ENCODE measurements at regions not wholly inside any gene's neighbourhood (a gene's known extent, or its start where the extent isn't known, plus 50 kb on each side); places are given as distances from the start of the nearest gene placed in this dataset.

DNA sequence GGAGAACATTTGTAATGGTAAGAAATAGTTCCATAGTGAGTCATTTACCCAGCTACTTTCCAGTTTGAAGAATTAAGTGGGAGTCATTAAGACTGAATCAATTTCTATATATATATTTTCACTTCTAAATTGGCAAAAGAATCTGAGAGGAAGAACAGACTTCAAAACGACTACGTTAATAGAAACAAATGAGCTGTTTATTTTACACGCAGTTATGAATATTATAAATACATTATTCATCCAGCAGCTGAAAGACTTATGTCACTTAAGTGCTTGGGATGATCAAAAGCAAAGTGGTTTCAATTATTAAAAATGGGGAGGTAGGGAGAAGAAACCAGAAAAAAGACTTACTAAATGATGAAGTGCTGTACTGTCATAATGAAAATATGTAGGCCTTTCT lies 260.5 kb upstream of the DDX53 start:
- ChIA-PET POLR2A (no interaction called here), CTCF (ENCODE audit: low intra/inter-chr PET ratio) (no interaction called here)
- TF ChIP-seq KDM1A (IDR thresholded peaks at IDR 0.05) (no peak), ZNF444 (CRISPR knock-in tag; IDR thresholded peaks at IDR 0.05) (no peak), TAF1 (IDR thresholded peaks at IDR 0.05; ENCODE audit: control insufficient read depth, extremely low read depth, insufficient read depth, low read length, severe bottlenecking) (no peak), CXXC5 (CRISPR knock-in tag; IDR thresholded peaks at IDR 0.05) (no peak)
- TF ChIP-seq, protein P1, sequence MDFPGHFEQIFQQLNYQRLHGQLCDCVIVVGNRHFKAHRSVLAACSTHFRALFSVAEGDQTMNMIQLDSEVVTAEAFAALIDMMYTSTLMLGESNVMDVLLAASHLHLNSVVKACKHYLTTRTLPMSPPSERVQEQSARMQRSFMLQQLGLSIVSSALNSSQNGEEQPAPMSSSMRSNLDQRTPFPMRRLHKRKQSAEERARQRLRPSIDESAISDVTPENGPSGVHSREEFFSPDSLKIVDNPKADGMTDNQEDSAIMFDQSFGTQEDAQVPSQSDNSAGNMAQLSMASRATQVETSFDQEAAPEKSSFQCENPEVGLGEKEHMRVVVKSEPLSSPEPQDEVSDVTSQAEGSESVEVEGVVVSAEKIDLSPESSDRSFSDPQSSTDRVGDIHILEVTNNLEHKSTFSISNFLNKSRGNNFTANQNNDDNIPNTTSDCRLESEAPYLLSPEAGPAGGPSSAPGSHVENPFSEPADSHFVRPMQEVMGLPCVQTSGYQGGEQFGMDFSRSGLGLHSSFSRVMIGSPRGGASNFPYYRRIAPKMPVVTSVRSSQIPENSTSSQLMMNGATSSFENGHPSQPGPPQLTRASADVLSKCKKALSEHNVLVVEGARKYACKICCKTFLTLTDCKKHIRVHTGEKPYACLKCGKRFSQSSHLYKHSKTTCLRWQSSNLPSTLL (IDR thresholded peaks at IDR 0.05): no peak
- TF ChIP-seq, protein P2, sequence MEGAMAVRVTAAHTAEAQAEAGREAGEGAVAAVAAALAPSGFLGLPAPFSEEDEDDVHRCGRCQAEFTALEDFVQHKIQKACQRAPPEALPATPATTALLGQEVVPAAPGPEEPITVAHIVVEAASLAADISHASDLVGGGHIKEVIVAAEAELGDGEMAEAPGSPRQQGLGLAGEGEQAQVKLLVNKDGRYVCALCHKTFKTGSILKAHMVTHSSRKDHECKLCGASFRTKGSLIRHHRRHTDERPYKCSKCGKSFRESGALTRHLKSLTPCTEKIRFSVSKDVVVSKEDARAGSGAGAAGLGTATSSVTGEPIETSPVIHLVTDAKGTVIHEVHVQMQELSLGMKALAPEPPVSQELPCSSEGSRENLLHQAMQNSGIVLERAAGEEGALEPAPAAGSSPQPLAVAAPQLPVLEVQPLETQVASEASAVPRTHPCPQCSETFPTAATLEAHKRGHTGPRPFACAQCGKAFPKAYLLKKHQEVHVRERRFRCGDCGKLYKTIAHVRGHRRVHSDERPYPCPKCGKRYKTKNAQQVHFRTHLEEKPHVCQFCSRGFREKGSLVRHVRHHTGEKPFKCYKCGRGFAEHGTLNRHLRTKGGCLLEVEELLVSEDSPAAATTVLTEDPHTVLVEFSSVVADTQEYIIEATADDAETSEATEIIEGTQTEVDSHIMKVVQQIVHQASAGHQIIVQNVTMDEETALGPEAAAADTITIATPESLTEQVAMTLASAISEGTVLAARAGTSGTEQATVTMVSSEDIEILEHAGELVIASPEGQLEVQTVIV (CRISPR knock-in tag; IDR thresholded peaks at IDR 0.05; ENCODE audit: borderline replicate concordance): no peak
- TF ChIP-seq, protein P3, sequence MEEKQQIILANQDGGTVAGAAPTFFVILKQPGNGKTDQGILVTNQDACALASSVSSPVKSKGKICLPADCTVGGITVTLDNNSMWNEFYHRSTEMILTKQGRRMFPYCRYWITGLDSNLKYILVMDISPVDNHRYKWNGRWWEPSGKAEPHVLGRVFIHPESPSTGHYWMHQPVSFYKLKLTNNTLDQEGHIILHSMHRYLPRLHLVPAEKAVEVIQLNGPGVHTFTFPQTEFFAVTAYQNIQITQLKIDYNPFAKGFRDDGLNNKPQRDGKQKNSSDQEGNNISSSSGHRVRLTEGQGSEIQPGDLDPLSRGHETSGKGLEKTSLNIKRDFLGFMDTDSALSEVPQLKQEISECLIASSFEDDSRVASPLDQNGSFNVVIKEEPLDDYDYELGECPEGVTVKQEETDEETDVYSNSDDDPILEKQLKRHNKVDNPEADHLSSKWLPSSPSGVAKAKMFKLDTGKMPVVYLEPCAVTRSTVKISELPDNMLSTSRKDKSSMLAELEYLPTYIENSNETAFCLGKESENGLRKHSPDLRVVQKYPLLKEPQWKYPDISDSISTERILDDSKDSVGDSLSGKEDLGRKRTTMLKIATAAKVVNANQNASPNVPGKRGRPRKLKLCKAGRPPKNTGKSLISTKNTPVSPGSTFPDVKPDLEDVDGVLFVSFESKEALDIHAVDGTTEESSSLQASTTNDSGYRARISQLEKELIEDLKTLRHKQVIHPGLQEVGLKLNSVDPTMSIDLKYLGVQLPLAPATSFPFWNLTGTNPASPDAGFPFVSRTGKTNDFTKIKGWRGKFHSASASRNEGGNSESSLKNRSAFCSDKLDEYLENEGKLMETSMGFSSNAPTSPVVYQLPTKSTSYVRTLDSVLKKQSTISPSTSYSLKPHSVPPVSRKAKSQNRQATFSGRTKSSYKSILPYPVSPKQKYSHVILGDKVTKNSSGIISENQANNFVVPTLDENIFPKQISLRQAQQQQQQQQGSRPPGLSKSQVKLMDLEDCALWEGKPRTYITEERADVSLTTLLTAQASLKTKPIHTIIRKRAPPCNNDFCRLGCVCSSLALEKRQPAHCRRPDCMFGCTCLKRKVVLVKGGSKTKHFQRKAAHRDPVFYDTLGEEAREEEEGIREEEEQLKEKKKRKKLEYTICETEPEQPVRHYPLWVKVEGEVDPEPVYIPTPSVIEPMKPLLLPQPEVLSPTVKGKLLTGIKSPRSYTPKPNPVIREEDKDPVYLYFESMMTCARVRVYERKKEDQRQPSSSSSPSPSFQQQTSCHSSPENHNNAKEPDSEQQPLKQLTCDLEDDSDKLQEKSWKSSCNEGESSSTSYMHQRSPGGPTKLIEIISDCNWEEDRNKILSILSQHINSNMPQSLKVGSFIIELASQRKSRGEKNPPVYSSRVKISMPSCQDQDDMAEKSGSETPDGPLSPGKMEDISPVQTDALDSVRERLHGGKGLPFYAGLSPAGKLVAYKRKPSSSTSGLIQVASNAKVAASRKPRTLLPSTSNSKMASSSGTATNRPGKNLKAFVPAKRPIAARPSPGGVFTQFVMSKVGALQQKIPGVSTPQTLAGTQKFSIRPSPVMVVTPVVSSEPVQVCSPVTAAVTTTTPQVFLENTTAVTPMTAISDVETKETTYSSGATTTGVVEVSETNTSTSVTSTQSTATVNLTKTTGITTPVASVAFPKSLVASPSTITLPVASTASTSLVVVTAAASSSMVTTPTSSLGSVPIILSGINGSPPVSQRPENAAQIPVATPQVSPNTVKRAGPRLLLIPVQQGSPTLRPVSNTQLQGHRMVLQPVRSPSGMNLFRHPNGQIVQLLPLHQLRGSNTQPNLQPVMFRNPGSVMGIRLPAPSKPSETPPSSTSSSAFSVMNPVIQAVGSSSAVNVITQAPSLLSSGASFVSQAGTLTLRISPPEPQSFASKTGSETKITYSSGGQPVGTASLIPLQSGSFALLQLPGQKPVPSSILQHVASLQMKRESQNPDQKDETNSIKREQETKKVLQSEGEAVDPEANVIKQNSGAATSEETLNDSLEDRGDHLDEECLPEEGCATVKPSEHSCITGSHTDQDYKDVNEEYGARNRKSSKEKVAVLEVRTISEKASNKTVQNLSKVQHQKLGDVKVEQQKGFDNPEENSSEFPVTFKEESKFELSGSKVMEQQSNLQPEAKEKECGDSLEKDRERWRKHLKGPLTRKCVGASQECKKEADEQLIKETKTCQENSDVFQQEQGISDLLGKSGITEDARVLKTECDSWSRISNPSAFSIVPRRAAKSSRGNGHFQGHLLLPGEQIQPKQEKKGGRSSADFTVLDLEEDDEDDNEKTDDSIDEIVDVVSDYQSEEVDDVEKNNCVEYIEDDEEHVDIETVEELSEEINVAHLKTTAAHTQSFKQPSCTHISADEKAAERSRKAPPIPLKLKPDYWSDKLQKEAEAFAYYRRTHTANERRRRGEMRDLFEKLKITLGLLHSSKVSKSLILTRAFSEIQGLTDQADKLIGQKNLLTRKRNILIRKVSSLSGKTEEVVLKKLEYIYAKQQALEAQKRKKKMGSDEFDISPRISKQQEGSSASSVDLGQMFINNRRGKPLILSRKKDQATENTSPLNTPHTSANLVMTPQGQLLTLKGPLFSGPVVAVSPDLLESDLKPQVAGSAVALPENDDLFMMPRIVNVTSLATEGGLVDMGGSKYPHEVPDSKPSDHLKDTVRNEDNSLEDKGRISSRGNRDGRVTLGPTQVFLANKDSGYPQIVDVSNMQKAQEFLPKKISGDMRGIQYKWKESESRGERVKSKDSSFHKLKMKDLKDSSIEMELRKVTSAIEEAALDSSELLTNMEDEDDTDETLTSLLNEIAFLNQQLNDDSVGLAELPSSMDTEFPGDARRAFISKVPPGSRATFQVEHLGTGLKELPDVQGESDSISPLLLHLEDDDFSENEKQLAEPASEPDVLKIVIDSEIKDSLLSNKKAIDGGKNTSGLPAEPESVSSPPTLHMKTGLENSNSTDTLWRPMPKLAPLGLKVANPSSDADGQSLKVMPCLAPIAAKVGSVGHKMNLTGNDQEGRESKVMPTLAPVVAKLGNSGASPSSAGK (IDR thresholded peaks at IDR 0.05): no peak

More for the DNA sequence above, 260.5 kb upstream of the DDX53 start:
- H3K4me1 ChIP-seq (replicated peaks in 1 of 2; ENCODE audit: control insufficient read depth in 2 of 2, insufficient read depth in 2 of 2, low read length in 2 of 2): no peaks in the 10 kb centered on the region
- H4K20me1 ChIP-seq (replicated peaks; ENCODE audit: control insufficient read depth, insufficient read depth, low read length): no peaks in the 10 kb centered on the region
- no peaks in the 10 kb centered on the region for H3K9me3 ChIP-seq (replicated peaks; ENCODE audit: control insufficient read depth, insufficient read depth, low read depth, low read length)
- 0% methylated on average over 3 of the region's 3 CpGs for WGBS (ENCODE audit: insufficient coverage, low coverage, missing lambda C conversion rate)
- intact Hi-C loops (cut with micrococcal nuclease) (no loop called here), in situ Hi-C loops (cut with MboI) (no loop called here)
- no peak overlapping the region for H3K4me3 ChIP-seq
- no peak overlapping the region for H3K4me2 ChIP-seq (ENCODE audit: insufficient read depth, low read length)
- BruUV-seq (replicated peaks): no TSS peak
- no peak overlapping the region for H3K9ac ChIP-seq (ENCODE audit: insufficient read depth in 1 of 2, low read depth in 2 of 2, low read length in 2 of 2)
- H3K27me3 ChIP-seq (ENCODE audit: control insufficient read depth in 2 of 2, insufficient read depth in 2 of 2, low read length in 2 of 2): no peaks in the 10 kb centered on the region
- ATAC-seq: no peak
- no peak for FAIRE-seq
- no peak overlapping the region for H3K27ac ChIP-seq (ENCODE audit: extremely low read depth, low read depth, low read length)
- DNase-seq (ENCODE audit: extremely low read depth in 1 of 4, low spot score in 3 of 4): no peak
- H3K36me3 ChIP-seq (ENCODE audit: control insufficient read depth, insufficient read depth, low read length): no peaks in the 10 kb centered on the region
- H3K79me2 ChIP-seq (ENCODE audit: control insufficient read depth, insufficient read depth, low read length): no peaks in the 10 kb centered on the region
- no peak overlapping the region for H2AFZ ChIP-seq (ENCODE audit: low read depth, low read length)
- H3K9me1 ChIP-seq (ENCODE audit: control insufficient read depth, insufficient read depth, low read length): no peaks in the 10 kb centered on the region
